Testis (tissue), 2 donors: ENCODE measurements at regions not wholly inside any gene's neighbourhood (a gene's known extent, or its start where the extent isn't known, plus 50 kb on each side); places are given as distances from the start of the nearest gene placed in this dataset.

Experiments used
- POLR2A ChIP-seq: fragments of 450-650 bp; IDR thresholded peaks from one replicate; pipeline ENCODE4 v1.6.1; 2017; ENCODE audit warnings: antibody characterized with exemption, mild to moderate bottlenecking, moderate library complexity
- TF ChIP-seq, protein P1 (sequence below), 3 experiments: fragments of 450-650 bp in 2 of 3; fragments of 200-600 bp in 1 of 3; sonication (generic) in 1 of 3; IDR thresholded peaks; one replicate each; pipeline ENCODE4 v1.5.1; 2016 to 2019; ENCODE audit warnings: antibody characterized with exemption in 3 of 3, mild to moderate bottlenecking in 2 of 3, moderate library complexity in 1 of 3

DNA sequence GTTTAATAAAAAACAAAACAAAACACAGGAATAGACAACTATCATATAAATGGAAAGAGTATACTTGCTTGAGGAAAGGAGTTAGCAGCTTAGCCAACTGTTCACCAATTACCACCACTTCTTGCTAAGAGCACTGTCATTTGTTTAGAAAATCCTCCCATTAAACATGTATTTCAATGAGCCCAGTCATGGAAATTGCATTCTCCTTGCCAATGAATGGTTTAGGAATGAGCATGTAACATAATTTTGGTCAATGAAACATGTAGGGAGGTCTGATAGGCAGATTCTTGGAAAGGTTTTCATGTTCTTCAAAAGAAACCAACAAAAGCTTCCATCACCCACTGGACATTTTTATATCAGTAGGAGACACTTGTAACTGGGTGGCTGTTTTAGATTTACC lies 502.8 kb upstream of the PAPPA start:
- TF ChIP-seq, protein P1, sequence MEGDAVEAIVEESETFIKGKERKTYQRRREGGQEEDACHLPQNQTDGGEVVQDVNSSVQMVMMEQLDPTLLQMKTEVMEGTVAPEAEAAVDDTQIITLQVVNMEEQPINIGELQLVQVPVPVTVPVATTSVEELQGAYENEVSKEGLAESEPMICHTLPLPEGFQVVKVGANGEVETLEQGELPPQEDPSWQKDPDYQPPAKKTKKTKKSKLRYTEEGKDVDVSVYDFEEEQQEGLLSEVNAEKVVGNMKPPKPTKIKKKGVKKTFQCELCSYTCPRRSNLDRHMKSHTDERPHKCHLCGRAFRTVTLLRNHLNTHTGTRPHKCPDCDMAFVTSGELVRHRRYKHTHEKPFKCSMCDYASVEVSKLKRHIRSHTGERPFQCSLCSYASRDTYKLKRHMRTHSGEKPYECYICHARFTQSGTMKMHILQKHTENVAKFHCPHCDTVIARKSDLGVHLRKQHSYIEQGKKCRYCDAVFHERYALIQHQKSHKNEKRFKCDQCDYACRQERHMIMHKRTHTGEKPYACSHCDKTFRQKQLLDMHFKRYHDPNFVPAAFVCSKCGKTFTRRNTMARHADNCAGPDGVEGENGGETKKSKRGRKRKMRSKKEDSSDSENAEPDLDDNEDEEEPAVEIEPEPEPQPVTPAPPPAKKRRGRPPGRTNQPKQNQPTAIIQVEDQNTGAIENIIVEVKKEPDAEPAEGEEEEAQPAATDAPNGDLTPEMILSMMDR (IDR thresholded peaks at IDR 0.05), result no peak
- no peak for TF ChIP-seq POLR2A
